Heart right ventricle (tissue), 16 donors: ENCODE measurements at regions not wholly inside any gene's neighbourhood (a gene's known extent, or its start where the extent isn't known, plus 50 kb on each side); places are given as distances from the start of the nearest gene placed in this dataset.
"Not testable (repeated sequence)": the region's sequence is repeated elsewhere in the genome, so short reads cannot be mapped to it uniquely, and the experiment has no call there.

Experiments used
- ATAC-seq, 8 donors: fragments of 200-7000 bp; cut with Tn5 transposase; one replicate each; pipeline ENCODE4 v1.9.1; 2020; ENCODE audit warnings: mild to moderate bottlenecking in 8 of 8, moderate library complexity in 8 of 8, moderate number of reproducible peaks in 1 of 8
- DNase-seq, 2 donors: peaks; one replicate each; pipeline ENCODE4 v3.0.0-alpha.2; 2020
- H3K27ac ChIP-seq, 10 donors: fragments of 200-600 bp; sonication (generic) in 2 of 10; one replicate each; pipeline versions ENCODE4 v1.5.0 to v1.8.0; 2020 to 2022; ENCODE audit warnings: mild to moderate bottlenecking in 3 of 10
- H3K27me3 ChIP-seq, 7 donors: fragments of 200-600 bp; one replicate each; pipeline ENCODE4 v1.8.0; 2021 to 2022; ENCODE audit warnings: mild to moderate bottlenecking in 2 of 7
- H3K36me3 ChIP-seq, 9 donors: fragments of 200-600 bp; sonication (generic) in 1 of 9; one replicate each; pipeline versions ENCODE4 v1.5.0 to v1.8.0; 2020 to 2022; ENCODE audit warnings: mild to moderate bottlenecking in 2 of 9
- H3K4me1 ChIP-seq, 9 donors: fragments of 200-600 bp; sonication (generic) in 1 of 9; one replicate each; pipeline versions ENCODE4 v1.5.0 to v1.8.0; 2020 to 2022; ENCODE audit warnings: mild to moderate bottlenecking in 4 of 9
- H3K4me3 ChIP-seq, 10 donors: fragments of 200-600 bp; sonication (generic) in 2 of 10; one replicate each; pipeline versions ENCODE4 v1.5.0 to v1.8.0; 2020 to 2022; ENCODE audit warnings: mild to moderate bottlenecking in 7 of 10, moderate library complexity in 2 of 10
- H3K9me3 ChIP-seq, 11 donors: fragments of 200-600 bp in 10 of 11; sonication (generic) in 2 of 11; one replicate each; pipeline versions ENCODE4 v1.5.0 to v1.8.0; 2013 to 2022; ENCODE audit warnings: mild to moderate bottlenecking in 2 of 11, control low read depth in 1 of 11, moderate library complexity in 1 of 11
- WGBS, 2 donors: extraction: QIAGEN DNeasy Blood & Tissue Kit; methylation state at CpG; one replicate each; pipeline ENCODE4 v1.1.7; 2013; ENCODE audit warnings: inconsistent platforms in 1 of 2; 5-methylcytosine and 5-hydroxymethylcytosine counted together
- intact Hi-C, 10 donors: fragments of 100-400 bp; cut with DNase I; formaldehyde crosslinking; loops; one replicate each; pipeline versions ENCODE4 v1.11.1 to v1.14.2; 2022
- TF ChIP-seq, protein P1 (sequence below), 9 donors: fragments of 200-600 bp; sonication (generic) in 2 of 9; IDR thresholded peaks; one replicate each; pipeline versions ENCODE4 v1.5.0 to v1.8.0; 2021 to 2022; ENCODE audit warnings: antibody characterized with exemption in 9 of 9, mild to moderate bottlenecking in 5 of 9, moderate library complexity in 1 of 9
- donor health status: Arrhythmogenic right ventricular cardiomyopathy.
- donor health status: ischemic (EF 13 %, LVEDD 7.1; RV severe dilation, severe dysfunction).
- donor health status: healthy with polysubstance abuse.
- donor health status: DM: no; HTN: yes; CAD: no.
- donor health status: DM: no; HTN: no; CAD: no.
- donor health status: ischemic (EF 25% LVEDD 6.9; RV normal size, moderate dysfunction).
- donor health status: ischemic (EF 25% LVEDD 5.7; RV mildly dilated, moderate dysfunction).
- donor health status: healthy.
- donor health status: DM: yes; HTN: yes; CAD: no.
- donor health status: Ischemic cardiomyopathy.
- donor health status: ischemic (EF 35%, LVEDD 5.7; RV mildly dilated, moderate dysfunction).
- donor health status: nonischemic (EF 11% LVEDD 7.7; RV severe dilation, severe dysfunction).
- donor health status: DM: yes; HTN: yes; CAD: no.
- donor health status: PGD.
- donor health status: ischemic (EF 29% LVEDD 5.4; RV normal size, mild dysfunction).
- donor health status: nonischemic (EF 23%, LVEDD 6.1; RV moderate dilation, normal function).

GRCh38 chr5:50300878-50301277, 140.2 kb downstream of the EMB start:
- TF ChIP-seq, protein P1, sequence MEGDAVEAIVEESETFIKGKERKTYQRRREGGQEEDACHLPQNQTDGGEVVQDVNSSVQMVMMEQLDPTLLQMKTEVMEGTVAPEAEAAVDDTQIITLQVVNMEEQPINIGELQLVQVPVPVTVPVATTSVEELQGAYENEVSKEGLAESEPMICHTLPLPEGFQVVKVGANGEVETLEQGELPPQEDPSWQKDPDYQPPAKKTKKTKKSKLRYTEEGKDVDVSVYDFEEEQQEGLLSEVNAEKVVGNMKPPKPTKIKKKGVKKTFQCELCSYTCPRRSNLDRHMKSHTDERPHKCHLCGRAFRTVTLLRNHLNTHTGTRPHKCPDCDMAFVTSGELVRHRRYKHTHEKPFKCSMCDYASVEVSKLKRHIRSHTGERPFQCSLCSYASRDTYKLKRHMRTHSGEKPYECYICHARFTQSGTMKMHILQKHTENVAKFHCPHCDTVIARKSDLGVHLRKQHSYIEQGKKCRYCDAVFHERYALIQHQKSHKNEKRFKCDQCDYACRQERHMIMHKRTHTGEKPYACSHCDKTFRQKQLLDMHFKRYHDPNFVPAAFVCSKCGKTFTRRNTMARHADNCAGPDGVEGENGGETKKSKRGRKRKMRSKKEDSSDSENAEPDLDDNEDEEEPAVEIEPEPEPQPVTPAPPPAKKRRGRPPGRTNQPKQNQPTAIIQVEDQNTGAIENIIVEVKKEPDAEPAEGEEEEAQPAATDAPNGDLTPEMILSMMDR (IDR thresholded peaks at IDR 0.05), result no peak
- Histone ChIP-seq H3K9me3 (peaks cover 0 to 7% (median 0%) of the 10 kb centered on the region in 11 donors), H3K27ac (no peak overlapping the region), H3K36me3 (no peaks in the 10 kb centered on the region), H3K4me1 (no peaks in the 10 kb centered on the region), H3K27me3 (no peaks in the 10 kb centered on the region), H3K4me3 (no peak overlapping the region)
- intact Hi-C loops, result no loop called here
- no peak for DNase-seq
- WGBS, 2 donors, result 71 to 73% methylated on average over 1 of the region's 1 CpG
- no peak for ATAC-seq

GRCh38 chr5:50299896-50300295, 141.2 kb downstream of the EMB start:
- 71 to 77% methylated on average over 1 of the region's 1 CpG for WGBS, 2 donors
- H3K27ac ChIP-seq, result no peak overlapping the region
- peaks cover 0 to 7% (median 0%) of the 10 kb centered on the region in 11 donors for H3K9me3 ChIP-seq
- no peaks in the 10 kb centered on the region for H3K36me3 ChIP-seq
- DNase-seq, result no peak
- no peak for ATAC-seq
- H3K4me1 ChIP-seq, result no peaks in the 10 kb centered on the region
- no peak overlapping the region for H3K4me3 ChIP-seq
- no peaks in the 10 kb centered on the region for H3K27me3 ChIP-seq
- intact Hi-C loops, result no loop called here
- TF ChIP-seq, protein P1 (IDR thresholded peaks at IDR 0.05), result no peak

DNA sequence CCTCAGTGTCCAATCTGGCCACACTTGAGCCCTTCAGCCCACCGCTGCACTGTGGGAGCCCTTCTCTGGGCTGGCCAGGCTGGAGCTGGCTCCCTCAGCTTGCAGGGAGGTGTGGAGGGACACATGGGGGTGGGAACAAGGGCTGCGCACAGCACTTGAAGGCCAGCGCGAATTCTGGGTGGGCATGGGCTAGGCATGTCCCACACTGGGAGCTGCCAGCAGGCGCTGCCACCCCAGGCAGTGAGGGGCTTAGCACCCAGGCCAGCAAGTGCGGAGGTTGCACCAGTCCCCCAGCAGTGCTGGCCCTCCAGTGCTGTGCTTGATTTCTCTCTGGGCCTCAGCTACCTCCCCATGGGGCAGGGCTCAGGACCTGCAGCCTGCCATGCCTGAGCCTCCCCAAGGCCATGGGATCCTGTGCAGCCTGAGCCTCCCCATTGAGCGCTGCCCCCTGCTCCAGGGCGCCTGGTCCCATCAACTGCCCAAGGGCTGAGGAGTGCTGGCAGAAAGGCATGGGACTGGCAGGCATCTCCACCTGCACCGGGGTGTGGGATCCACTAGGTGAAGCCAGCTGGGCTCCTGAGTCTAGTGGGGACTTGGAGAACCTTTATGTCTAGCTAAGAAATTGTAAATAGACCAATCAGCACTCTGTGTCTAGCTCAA, 148.2 kb downstream of the EMB start:
- Histone ChIP-seq H3K4me1 (no peaks in the 10 kb centered on the region), H3K27me3 (no peaks in the 10 kb centered on the region), H3K9me3 (peaks cover 0 to 8% (median 0%) of the 10 kb centered on the region in 11 donors), H3K27ac (no peak overlapping the region), H3K36me3 (no peaks in the 10 kb centered on the region), H3K4me3 (no peak overlapping the region)
- DNase-seq (no peak), ATAC-seq (no peak)
- WGBS, 2 donors, result 75 to 77% methylated on average over 9 of the region's 9 CpGs
- TF ChIP-seq, protein P1 (IDR thresholded peaks at IDR 0.05), result no peak
- intact Hi-C loops, result no loop called here

GRCh38 chr5:50280461-50280860, 160.6 kb downstream of the EMB start:
- H3K9me3 ChIP-seq, result peaks cover 0 to 18% (median 0%) of the 10 kb centered on the region in 11 donors
- H3K4me3 ChIP-seq, H3K27me3 ChIP-seq, intact Hi-C loops, H3K27ac ChIP-seq, DNase-seq, H3K4me1 ChIP-seq, ATAC-seq, H3K36me3 ChIP-seq: not testable (repeated sequence)
- 83 to 89% methylated on average over 10 of the region's 10 CpGs for WGBS, 2 donors
